WTC11 (cell line): ENCODE measurements at regions not wholly inside any gene's neighbourhood (a gene's known extent, or its start where the extent isn't known, plus 50 kb on each side); places are given as distances from the start of the nearest gene placed in this dataset.

Experiments used
- ARID4B ChIP-seq: sonication (generic); formaldehyde crosslinking; IDR thresholded peaks from 2 replicates; pipeline ENCODE4 v1.8.0; 2023; ENCODE audit warnings: missing genetic modification reagents, mild to moderate bottlenecking, borderline replicate concordance
- CBFB ChIP-seq: sonication (generic); formaldehyde crosslinking; IDR thresholded peaks from 2 replicates; pipeline ENCODE4 v1.8.1; 2022; ENCODE audit warnings: mild to moderate bottlenecking, low read depth, missing genetic modification reagents
- CREB1 ChIP-seq: sonication (generic); formaldehyde crosslinking; IDR thresholded peaks from 2 replicates; pipeline ENCODE4 v1.8.0; 2023; ENCODE audit warnings: mild to moderate bottlenecking, missing genetic modification reagents
- CREM ChIP-seq: sonication (generic); formaldehyde crosslinking; IDR thresholded peaks from 2 replicates; pipeline ENCODE4 v1.8.1; 2022; ENCODE audit warnings: mild to moderate bottlenecking, missing genetic modification reagents, moderate library complexity
- CTCF ChIP-seq: fragments of 200-600 bp; IDR thresholded peaks from 2 replicates; pipeline ENCODE4 v1.8.0; 2022; ENCODE audit warnings: antibody characterized with exemption
- IRF2 ChIP-seq: sonication (generic); formaldehyde crosslinking; IDR thresholded peaks from 2 replicates; pipeline ENCODE4 v1.8.0; 2022; ENCODE audit warnings: low read depth, missing genetic modification reagents, borderline replicate concordance
- JUN ChIP-seq: sonication (generic); formaldehyde crosslinking; IDR thresholded peaks from 2 replicates; pipeline ENCODE4 v1.8.0; 2023; ENCODE audit warnings: mild to moderate bottlenecking, missing genetic modification reagents
- MAX ChIP-seq: sonication (generic); formaldehyde crosslinking; IDR thresholded peaks from 2 replicates; pipeline ENCODE4 v1.8.0; 2022; ENCODE audit warnings: mild to moderate bottlenecking, missing genetic modification reagents
- NFYB ChIP-seq: sonication (generic); formaldehyde crosslinking; conservative IDR thresholded peaks from 2 replicates; pipeline ENCODE4 v1.8.0; 2022; ENCODE audit warnings: low read depth, missing genetic modification reagents
- USF2 ChIP-seq: sonication (generic); formaldehyde crosslinking; IDR thresholded peaks from 2 replicates; pipeline ENCODE4 v1.8.1; 2023; ENCODE audit warnings: mild to moderate bottlenecking, missing genetic modification reagents, moderate library complexity
- ZNF281 ChIP-seq: sonication (generic); formaldehyde crosslinking; IDR thresholded peaks from 2 replicates; pipeline ENCODE4 v1.8.0; 2023; ENCODE audit warnings: mild to moderate bottlenecking, missing genetic modification reagents
- ZNF416 ChIP-seq: fragments of 250-450 bp; sonication (Bioruptor Pico); IDR thresholded peaks from 2 replicates; pipeline ENCODE4 v1.9.0; 2021; ENCODE audit warnings: mild to moderate bottlenecking, inconsistent platforms
- ZNF532 ChIP-seq: fragments of 250-450 bp; sonication (Bioruptor Pico); IDR thresholded peaks from 2 replicates; pipeline ENCODE4 v1.9.0; 2021; ENCODE audit warnings: mild to moderate bottlenecking, borderline replicate concordance

GRCh38 chrX:134714633-134715110 lies 56.4 kb upstream of the PLAC1 start:
- TF ChIP-seq CREM: no peak
- no peak for TF ChIP-seq JUN (CRISPR knock-in tag)
- no peak for TF ChIP-seq CTCF
- no peak for TF ChIP-seq USF2 (CRISPR knock-in tag)
- no peak for TF ChIP-seq ARID4B (CRISPR knock-in tag)
- TF ChIP-seq IRF2 (CRISPR knock-in tag): no peak
- no peak for TF ChIP-seq CBFB (CRISPR knock-in tag)
- TF ChIP-seq ZNF281 (CRISPR knock-in tag): no peak
- TF ChIP-seq MAX (CRISPR knock-in tag): no peak
- TF ChIP-seq CREB1 (CRISPR knock-in tag): no peak
- TF ChIP-seq ZNF416: no peak
- TF ChIP-seq NFYB (CRISPR knock-in tag): no peak
- TF ChIP-seq ZNF532 (CRISPR knock-in tag): no peak
